ENCODE measurements at regions not wholly inside any gene's neighbourhood (a gene's known extent, or its start where the extent isn't known, plus 50 kb on each side); places are given as distances from the start of the nearest gene placed in this dataset.

DNA sequence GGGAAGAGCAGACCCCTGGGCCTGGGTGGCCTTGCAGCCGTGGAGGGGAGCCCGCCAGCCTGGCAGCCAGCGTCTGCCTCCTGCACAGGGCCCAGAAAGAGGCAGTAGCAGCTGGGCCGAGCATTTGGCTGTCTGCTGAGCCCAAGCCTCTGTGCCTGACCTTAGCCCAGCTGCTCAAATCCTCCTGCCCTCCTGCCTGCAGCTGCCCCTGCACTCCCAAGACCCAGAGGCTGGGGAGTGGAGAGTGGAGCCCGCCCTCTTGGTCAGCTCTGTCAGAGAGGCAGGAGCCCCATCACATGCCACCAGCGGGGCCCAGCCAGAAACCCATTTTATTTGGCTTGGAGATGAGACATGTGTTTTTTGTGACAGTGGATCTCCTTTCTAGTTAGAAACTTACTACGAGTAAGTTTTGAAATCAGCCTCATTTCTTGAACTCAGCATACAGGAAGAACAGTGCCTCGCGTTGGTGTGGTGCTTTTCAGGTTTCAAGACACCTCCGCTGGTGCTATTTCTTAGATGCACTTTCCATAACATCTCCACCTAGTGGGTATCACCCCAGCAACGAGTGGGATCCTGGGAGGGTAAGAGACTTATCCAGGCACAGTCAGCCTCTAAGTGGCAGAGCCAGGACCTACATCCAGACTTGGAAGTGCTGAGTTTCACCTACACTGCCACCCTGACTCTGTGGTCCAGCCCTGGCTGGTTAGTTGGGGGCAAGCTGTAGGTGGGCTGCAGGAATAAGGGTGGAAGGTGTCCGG lies 477.1 kb downstream of the RPS24 start:
- TF ChIP-seq POLR2A (IDR thresholded peaks at IDR 0.05), result no peak
- TF ChIP-seq, protein P1, sequence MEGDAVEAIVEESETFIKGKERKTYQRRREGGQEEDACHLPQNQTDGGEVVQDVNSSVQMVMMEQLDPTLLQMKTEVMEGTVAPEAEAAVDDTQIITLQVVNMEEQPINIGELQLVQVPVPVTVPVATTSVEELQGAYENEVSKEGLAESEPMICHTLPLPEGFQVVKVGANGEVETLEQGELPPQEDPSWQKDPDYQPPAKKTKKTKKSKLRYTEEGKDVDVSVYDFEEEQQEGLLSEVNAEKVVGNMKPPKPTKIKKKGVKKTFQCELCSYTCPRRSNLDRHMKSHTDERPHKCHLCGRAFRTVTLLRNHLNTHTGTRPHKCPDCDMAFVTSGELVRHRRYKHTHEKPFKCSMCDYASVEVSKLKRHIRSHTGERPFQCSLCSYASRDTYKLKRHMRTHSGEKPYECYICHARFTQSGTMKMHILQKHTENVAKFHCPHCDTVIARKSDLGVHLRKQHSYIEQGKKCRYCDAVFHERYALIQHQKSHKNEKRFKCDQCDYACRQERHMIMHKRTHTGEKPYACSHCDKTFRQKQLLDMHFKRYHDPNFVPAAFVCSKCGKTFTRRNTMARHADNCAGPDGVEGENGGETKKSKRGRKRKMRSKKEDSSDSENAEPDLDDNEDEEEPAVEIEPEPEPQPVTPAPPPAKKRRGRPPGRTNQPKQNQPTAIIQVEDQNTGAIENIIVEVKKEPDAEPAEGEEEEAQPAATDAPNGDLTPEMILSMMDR (IDR thresholded peaks at IDR 0.05), result no peak

Data from suprapubic skin (tissue), 3 donors.